ENCODE measurements at regions not wholly inside any gene's neighbourhood (a gene's known extent, or its start where the extent isn't known, plus 50 kb on each side); places are given as distances from the start of the nearest gene placed in this dataset.
"Not testable (repeated sequence)": the region's sequence is repeated elsewhere in the genome, so short reads cannot be mapped to it uniquely, and the experiment has no call there.

- Mint-ChIP-seq H3K36me3 (peaks cover 2% of the 10 kb centered on the region), H3K4me1 (no peaks in the 10 kb centered on the region), H3K4me3 (no peak overlapping the region), H3K9me3 (peaks cover 4% of the 10 kb centered on the region), H3K27me3 (no peaks in the 10 kb centered on the region), H3K27ac (no peak overlapping the region)
- DNase-seq: no peak
Observed at GRCh38 chr5:53277491-53277890, 167.9 kb upstream of the MOCS2 start.

GRCh38 chr5:53287573-53287972, 178.0 kb upstream of the MOCS2 start:
- Mint-ChIP-seq H3K4me1 (no peaks in the 10 kb centered on the region), H3K27ac (no peak overlapping the region)

GRCh38 chr5:53288511-53288910, 179.0 kb upstream of the MOCS2 start:
- Mint-ChIP-seq H3K4me3 (no peak overlapping the region), H3K36me3 (peaks cover 3% of the 10 kb centered on the region), H3K27me3 (peaks cover 19% of the 10 kb centered on the region), H3K4me1 (no peaks in the 10 kb centered on the region), H3K27ac (no peak overlapping the region), H3K9me3 (peaks cover 20% of the 10 kb centered on the region)
- no peak for DNase-seq

More at GRCh38 chr5:53287573-53287972, 178.0 kb upstream of the MOCS2 start:
- Mint-ChIP-seq H3K27me3 (peaks cover 17% of the 10 kb centered on the region), H3K36me3 (peaks cover 3% of the 10 kb centered on the region), H3K4me3 (no peak overlapping the region), H3K9me3 (peaks cover 21% of the 10 kb centered on the region)
- no peak for DNase-seq

- peaks cover 20% of the 10 kb centered on the region for H3K9me3 Mint-ChIP-seq
- H3K27ac Mint-ChIP-seq: no peak overlapping the region
- no peak overlapping the region for H3K4me3 Mint-ChIP-seq
- H3K27me3 Mint-ChIP-seq: peaks cover 23% of the 10 kb centered on the region
- peaks cover 3% of the 10 kb centered on the region for H3K36me3 Mint-ChIP-seq
- H3K4me1 Mint-ChIP-seq: no peaks in the 10 kb centered on the region
- DNase-seq: no peak
Observed at GRCh38 chr5:53291047-53291446, 181.5 kb upstream of the MOCS2 start.

- Mint-ChIP-seq H3K27me3 (peaks cover 23% of the 10 kb centered on the region), H3K4me1 (no peaks in the 10 kb centered on the region), H3K27ac (no peak overlapping the region), H3K36me3 (peaks cover 3% of the 10 kb centered on the region), H3K4me3 (no peak overlapping the region), H3K9me3 (peaks cover 20% of the 10 kb centered on the region)
- no peak for DNase-seq
Observed at GRCh38 chr5:53291528-53291927, 182.0 kb upstream of the MOCS2 start.

GRCh38 chr5:53298841-53299240, 181.6 kb upstream of the FST start:
- Mint-ChIP-seq H3K27me3 (peaks cover 34% of the 10 kb centered on the region), H3K9me3 (peaks cover 10% of the 10 kb centered on the region), H3K4me3 (no peak overlapping the region), H3K36me3 (peaks cover 2% of the 10 kb centered on the region), H3K27ac (no peak overlapping the region), H3K4me1 (peaks cover 12% of the 10 kb centered on the region)
- no peak for DNase-seq

GRCh38 chr5:53302529-53302928, 177.9 kb upstream of the FST start:
- H3K36me3 Mint-ChIP-seq: peaks cover 2% of the 10 kb centered on the region
- peak overlapping the region; percentile 66 for H3K27ac Mint-ChIP-seq

GRCh38 chr5:53303105-53303504, 177.3 kb upstream of the FST start:
- H3K27me3 Mint-ChIP-seq: peaks cover 25% of the 10 kb centered on the region
- H3K9me3 Mint-ChIP-seq: peaks cover 24% of the 10 kb centered on the region
- no peak overlapping the region for H3K4me3 Mint-ChIP-seq
- peaks cover 13% of the 10 kb centered on the region for H3K4me1 Mint-ChIP-seq
- peak overlapping the region; percentile 66 for H3K27ac Mint-ChIP-seq
- H3K36me3 Mint-ChIP-seq: peaks cover 2% of the 10 kb centered on the region
- peak; percentile 3 for DNase-seq

More at GRCh38 chr5:53302529-53302928, 177.9 kb upstream of the FST start:
- DNase-seq: no peak
- H3K27me3 Mint-ChIP-seq: peaks cover 28% of the 10 kb centered on the region
- H3K4me3 Mint-ChIP-seq: no peak overlapping the region
- peaks cover 13% of the 10 kb centered on the region for H3K4me1 Mint-ChIP-seq
- peaks cover 22% of the 10 kb centered on the region for H3K9me3 Mint-ChIP-seq

- Mint-ChIP-seq H3K4me1 (peaks cover 13% of the 10 kb centered on the region), H3K9me3 (peaks cover 29% of the 10 kb centered on the region), H3K27me3 (peaks cover 20% of the 10 kb centered on the region)
- not testable (repeated sequence) for H3K27ac Mint-ChIP-seq, H3K36me3 Mint-ChIP-seq, DNase-seq, H3K4me3 Mint-ChIP-seq
Observed at GRCh38 chr5:53305316-53305715, 175.1 kb upstream of the FST start.

- Mint-ChIP-seq H3K4me3 (no peak overlapping the region), H3K27me3 (peaks cover 7% of the 10 kb centered on the region), H3K27ac (no peak overlapping the region), H3K36me3 (no peaks in the 10 kb centered on the region), H3K4me1 (no peaks in the 10 kb centered on the region), H3K9me3 (peaks cover 18% of the 10 kb centered on the region)
- DNase-seq: no peak
Observed at GRCh38 chr5:53309653-53310052, 170.8 kb upstream of the FST start.

- Mint-ChIP-seq H3K9me3 (peaks cover 13% of the 10 kb centered on the region), H3K27me3 (peaks cover 11% of the 10 kb centered on the region), H3K4me1 (no peaks in the 10 kb centered on the region), H3K27ac (no peak overlapping the region), H3K36me3 (peaks cover 2% of the 10 kb centered on the region), H3K4me3 (no peak overlapping the region)
- no peak for DNase-seq
Observed at GRCh38 chr5:53311681-53312080, 168.7 kb upstream of the FST start.

- Mint-ChIP-seq H3K27me3 (peaks cover 12% of the 10 kb centered on the region), H3K4me3 (no peak overlapping the region), H3K36me3 (peaks cover 2% of the 10 kb centered on the region), H3K9me3 (peaks cover 10% of the 10 kb centered on the region), H3K4me1 (no peaks in the 10 kb centered on the region), H3K27ac (no peak overlapping the region)
- DNase-seq: no peak
Observed at GRCh38 chr5:53313145-53313544, 167.3 kb upstream of the FST start.

- peaks cover 18% of the 10 kb centered on the region for H3K27me3 Mint-ChIP-seq
- H3K27ac Mint-ChIP-seq: no peak overlapping the region
- no peak overlapping the region for H3K4me3 Mint-ChIP-seq
- DNase-seq: no peak
- H3K9me3 Mint-ChIP-seq: peaks cover 6% of the 10 kb centered on the region
- no peaks in the 10 kb centered on the region for H3K4me1 Mint-ChIP-seq
- H3K36me3 Mint-ChIP-seq: peaks cover 2% of the 10 kb centered on the region
Observed at GRCh38 chr5:53318303-53318702, 162.1 kb upstream of the FST start.

- H3K27me3 Mint-ChIP-seq: peaks cover 18% of the 10 kb centered on the region
- H3K27ac Mint-ChIP-seq: no peak overlapping the region
- H3K36me3 Mint-ChIP-seq: peaks cover 2% of the 10 kb centered on the region
- peaks cover 6% of the 10 kb centered on the region for H3K9me3 Mint-ChIP-seq
- DNase-seq: no peak
- H3K4me3 Mint-ChIP-seq: no peak overlapping the region
- H3K4me1 Mint-ChIP-seq: no peaks in the 10 kb centered on the region
Observed at GRCh38 chr5:53319315-53319714, 161.1 kb upstream of the FST start.

GRCh38 chr5:53321073-53321472, 159.4 kb upstream of the FST start:
- Mint-ChIP-seq H3K9me3 (no peaks in the 10 kb centered on the region), H3K4me1 (no peaks in the 10 kb centered on the region), H3K36me3 (no peaks in the 10 kb centered on the region), H3K4me3 (no peak overlapping the region), H3K27ac (no peak overlapping the region), H3K27me3 (peaks cover 13% of the 10 kb centered on the region)
- no peak for DNase-seq

- Mint-ChIP-seq H3K27me3 (peaks cover 13% of the 10 kb centered on the region), H3K27ac (no peak overlapping the region), H3K4me1 (no peaks in the 10 kb centered on the region), H3K4me3 (no peak overlapping the region), H3K9me3 (no peaks in the 10 kb centered on the region), H3K36me3 (no peaks in the 10 kb centered on the region)
- DNase-seq: no peak
Observed at GRCh38 chr5:53321721-53322120, 158.7 kb upstream of the FST start.

GRCh38 chr5:53322257-53322656, 158.2 kb upstream of the FST start:
- H3K36me3 Mint-ChIP-seq: no peaks in the 10 kb centered on the region
- no peaks in the 10 kb centered on the region for H3K9me3 Mint-ChIP-seq
- H3K27me3 Mint-ChIP-seq: peaks cover 13% of the 10 kb centered on the region
- no peak overlapping the region for H3K27ac Mint-ChIP-seq
- no peaks in the 10 kb centered on the region for H3K4me1 Mint-ChIP-seq
- DNase-seq: no peak
- H3K4me3 Mint-ChIP-seq: no peak overlapping the region

Measured in activated naive CD8-positive, alpha-beta T cell treated with anti-CD3 and anti-CD28 coated beads for 36 hours (primary cell).